CD4-positive, alpha-beta T cell (primary cell): ENCODE measurements at regions not wholly inside any gene's neighbourhood (a gene's known extent, or its start where the extent isn't known, plus 50 kb on each side); places are given as distances from the start of the nearest gene placed in this dataset.

ENCODE experiments used
- ATAC-seq: fragments of 200-7000 bp; cut with Tn5 transposase; one replicate; pipeline ENCODE4 v1.10.0; 2022; ENCODE audit warnings: mild to moderate bottlenecking; ENCODE audit not compliant: poor library complexity
- CTCF ChIA-PET: fragments of 350-600 bp; sonication (Branson Sonifier 250); formaldehyde crosslinking; loops from one replicate; lab custom pipeline; 2021; ENCODE audit warnings: antibody characterized with exemption, inconsistent platforms; lab: Charles Lee
- POLR2A ChIA-PET: fragments of 350-600 bp; sonication (Branson Sonifier 250); formaldehyde crosslinking; loops from one replicate; lab custom pipeline; 2021; ENCODE audit warnings: antibody characterized with exemption, inconsistent platforms; lab: Charles Lee
- DNase-seq, 14 experiments: peaks; one replicate each; pipeline ENCODE4 v3.0.0-alpha.2; 2013 to 2020; ENCODE audit warnings: mixed read lengths in 2 of 14
- H3K27ac ChIP-seq, 2 donors: one replicate each; pipeline versions ENCODE4 v1.5.1 to v1.7.0; 2013; ENCODE audit warnings: low read length in 2 of 2, low read depth in 1 of 2, mild to moderate bottlenecking in 1 of 2
- H3K27me3 ChIP-seq, 2 experiments: 1 replicate in 1 of 2; 2 replicates in 1 of 2; pipeline versions ENCODE4 v1.6.1 to v1.7.0; 2013; ENCODE audit warnings: low read length in 2 of 2, control low read depth in 1 of 2, mild to moderate bottlenecking in 1 of 2, moderate library complexity in 1 of 2; ENCODE audit not compliant: insufficient read depth in 2 of 2, control insufficient read depth in 1 of 2
- H3K36me3 ChIP-seq: one replicate; pipeline ENCODE4 v1.6.1; 2013; ENCODE audit warnings: low read length, control low read depth; ENCODE audit not compliant: insufficient read depth
- H3K4me1 ChIP-seq: one replicate; pipeline ENCODE4 v1.6.1; 2013; ENCODE audit warnings: low read length, control low read depth; ENCODE audit not compliant: insufficient read depth
- H3K4me3 ChIP-seq: one replicate; pipeline ENCODE4 v1.5.1; 2013; ENCODE audit warnings: mild to moderate bottlenecking, low read length, moderate library complexity
- H3K9me3 ChIP-seq, 2 experiments: 1 replicate in 1 of 2; 2 replicates in 1 of 2; pipeline versions ENCODE4 v1.6.1 to v1.7.0; 2013; ENCODE audit warnings: low read length in 2 of 2, mild to moderate bottlenecking in 2 of 2, control low read depth in 1 of 2, moderate library complexity in 1 of 2; ENCODE audit not compliant: control insufficient read depth in 1 of 2, insufficient read depth in 1 of 2
- H3K27ac Mint-ChIP-seq: one replicate; pipeline ENCODE4 v1.8.0; 2020; ENCODE audit warnings: mixed read lengths
- H3K27me3 Mint-ChIP-seq: one replicate; pipeline ENCODE4 v1.8.0; 2021; ENCODE audit warnings: mixed read lengths
- H3K36me3 Mint-ChIP-seq: one replicate; pipeline ENCODE4 v1.8.0; 2021; ENCODE audit warnings: low read depth, mixed read lengths
- H3K4me1 Mint-ChIP-seq: one replicate; pipeline ENCODE4 v1.8.0; 2021; ENCODE audit warnings: low read depth, mixed read lengths
- H3K4me3 Mint-ChIP-seq: one replicate; pipeline ENCODE4 v1.8.0; 2020; ENCODE audit warnings: mild to moderate bottlenecking, mixed read lengths
- H3K9me3 Mint-ChIP-seq: one replicate; pipeline ENCODE4 v1.8.0; 2020; ENCODE audit warnings: mixed read lengths
- CTCF ChIP-seq: fragments of 200-600 bp; IDR thresholded peaks from one replicate; pipeline ENCODE4 v1.8.0; 2022; ENCODE audit warnings: antibody characterized with exemption, mild to moderate bottlenecking
- intact Hi-C, 2 experiments: fragments of 100-400 bp; cut with DNase I in 1 of 2; cut with micrococcal nuclease in 1 of 2; formaldehyde crosslinking; loops; one replicate each; pipeline versions ENCODE4 v1.15.1 to v1.9.0; 2023 to 2025; cut with DNase I, micrococcal nuclease

- Histone ChIP-seq H3K4me3 (no peak overlapping the region), H3K27me3 (no peaks in the 10 kb centered on the region), H3K4me1 (no peaks in the 10 kb centered on the region), H3K36me3 (no peaks in the 10 kb centered on the region), H3K9me3 (peaks cover 0 to 9% of the 10 kb centered on the region in 2 experiments), H3K27ac (no peak overlapping the region)
- H3K4me3 Mint-ChIP-seq: no peak overlapping the region
- POLR2A ChIA-PET: no interaction called here
- DNase-seq (no peak), ATAC-seq (no peak)
- peaks cover 5% of the 10 kb centered on the region for H3K9me3 Mint-ChIP-seq
- intact Hi-C loops: no loop called here
- H3K36me3 Mint-ChIP-seq: no peaks in the 10 kb centered on the region
- TF ChIP-seq CTCF: no peak
- H3K27me3 Mint-ChIP-seq: no peaks in the 10 kb centered on the region
- CTCF ChIA-PET: no interaction called here
- H3K27ac Mint-ChIP-seq: no peak overlapping the region
- H3K4me1 Mint-ChIP-seq: no peaks in the 10 kb centered on the region
Observed at GRCh38 chr16:9363520-9363919, 272.1 kb downstream of the HAPSTR1 start.

DNA sequence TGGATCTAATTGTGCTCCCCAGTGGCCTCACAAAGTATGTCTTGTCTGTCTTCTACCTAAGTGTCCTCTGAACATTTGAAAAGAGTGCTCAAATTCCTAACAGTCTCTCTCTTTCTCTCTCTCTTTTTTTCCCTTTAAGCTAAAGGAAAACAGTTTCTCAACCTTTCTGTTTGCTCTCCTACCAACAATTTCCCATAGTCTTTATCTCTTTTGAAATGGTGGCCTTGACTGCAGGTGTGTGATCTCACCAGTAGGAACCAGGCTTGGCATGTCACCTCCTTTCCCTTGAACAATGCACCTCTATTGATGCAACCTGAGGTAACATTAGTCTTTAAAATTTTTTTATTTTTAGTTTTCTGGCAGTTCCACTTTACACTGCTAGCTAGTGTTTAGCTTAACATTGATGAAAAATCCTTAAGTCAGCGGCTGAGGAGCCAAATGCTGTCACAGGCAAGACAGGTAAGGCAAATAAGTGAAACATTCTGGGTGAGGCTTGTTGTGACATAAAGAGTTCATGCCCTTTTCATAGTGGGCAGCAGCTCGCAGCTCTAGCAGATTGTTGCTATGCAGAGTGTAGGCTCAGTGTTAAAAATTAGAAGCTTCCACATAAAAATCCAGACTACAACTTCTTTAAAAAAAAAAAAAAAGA lies 273.4 kb downstream of the HAPSTR1 start:
- Histone ChIP-seq H3K27me3 (no peaks in the 10 kb centered on the region), H3K36me3 (no peaks in the 10 kb centered on the region), H3K4me3 (no peak overlapping the region), H3K4me1 (no peaks in the 10 kb centered on the region), H3K9me3 (peaks cover 0 to 8% of the 10 kb centered on the region in 2 experiments), H3K27ac (no peak overlapping the region)
- ATAC-seq: no peak
- no peak for TF ChIP-seq CTCF
- ChIA-PET POLR2A (no interaction called here), CTCF (no interaction called here)
- Mint-ChIP-seq H3K27ac (no peak overlapping the region), H3K4me1 (no peaks in the 10 kb centered on the region), H3K27me3 (no peaks in the 10 kb centered on the region), H3K36me3 (no peaks in the 10 kb centered on the region), H3K9me3 (peaks cover 2% of the 10 kb centered on the region), H3K4me3 (no peak overlapping the region)
- DNase-seq: no peak
- intact Hi-C loops: no loop called here

GRCh38 chr16:9365370-9365728 lies 273.9 kb downstream of the HAPSTR1 start:
- DNase-seq (no peak), ATAC-seq (no peak)
- ChIA-PET CTCF (no interaction called here), POLR2A (no interaction called here)
- no peak overlapping the region for H3K27ac ChIP-seq
- H3K9me3 Mint-ChIP-seq: peaks cover 2% of the 10 kb centered on the region
- peaks cover 0 to 7% of the 10 kb centered on the region in 2 experiments for H3K9me3 ChIP-seq
- no peaks in the 10 kb centered on the region for H3K36me3 Mint-ChIP-seq
- no peak overlapping the region for H3K4me3 ChIP-seq
- no peak overlapping the region for H3K27ac Mint-ChIP-seq
- TF ChIP-seq CTCF: no peak
- H3K4me1 ChIP-seq: no peaks in the 10 kb centered on the region
- intact Hi-C loops: no loop called here
- no peaks in the 10 kb centered on the region for H3K4me1 Mint-ChIP-seq
- no peaks in the 10 kb centered on the region for H3K27me3 Mint-ChIP-seq
- H3K27me3 ChIP-seq: no peaks in the 10 kb centered on the region
- no peak overlapping the region for H3K4me3 Mint-ChIP-seq
- no peaks in the 10 kb centered on the region for H3K36me3 ChIP-seq
